C4-2B (cell line): ENCODE measurements at regions not wholly inside any gene's neighbourhood (a gene's known extent, or its start where the extent isn't known, plus 50 kb on each side); places are given as distances from the start of the nearest gene placed in this dataset.

Experiments
- CTCF ChIP-seq: fragments of 450-650 bp; conservative IDR thresholded peaks from 2 replicates; pipeline ENCODE4 v1.5.1; 2017; ENCODE audit warnings: mild to moderate bottlenecking
- ZFX ChIP-seq: fragments of 450-650 bp; IDR thresholded peaks from 2 replicates; pipeline ENCODE4 v1.6.1; 2017

DNA sequence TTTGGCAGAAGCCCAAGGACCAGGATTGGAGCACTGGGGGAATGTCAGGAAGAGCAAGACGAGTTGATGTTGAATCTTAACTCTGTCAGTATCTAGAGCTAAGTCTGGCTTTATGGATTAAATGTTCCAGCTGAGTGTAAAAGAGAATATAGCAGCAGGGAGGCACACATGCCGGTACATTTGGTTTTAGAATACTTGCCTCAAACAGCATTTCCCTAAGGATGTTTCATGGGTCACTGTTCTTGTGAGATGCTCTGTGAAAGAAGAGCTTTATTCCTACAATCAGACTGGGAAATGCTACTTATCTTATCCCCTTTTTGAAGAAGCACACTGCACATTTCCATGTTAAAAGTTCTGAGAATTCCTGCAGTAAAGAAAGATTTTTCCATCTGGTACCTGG lies 440.3 kb upstream of the B3GALT2 start:
- TF ChIP-seq CTCF (no peak), ZFX (no peak)
